Heart left ventricle (tissue), 16 donors: ENCODE measurements at regions not wholly inside any gene's neighbourhood (a gene's known extent, or its start where the extent isn't known, plus 50 kb on each side); places are given as distances from the start of the nearest gene placed in this dataset.

Source experiments
- ATAC-seq, 4 donors: fragments of 200-7000 bp; cut with Tn5 transposase; one replicate each; pipeline ENCODE4 v1.9.1; 2020 to 2022; ENCODE audit warnings: moderate library complexity in 4 of 4, mild to moderate bottlenecking in 3 of 4, moderate number of reproducible peaks in 1 of 4
- DNase-seq, 5 donors: peaks; one replicate each; pipeline ENCODE4 v3.0.0-alpha.2; 2020
- H3K27ac ChIP-seq, 12 donors: fragments of 200-600 bp; sonication (generic) in 4 of 12; one replicate each; pipeline versions ENCODE4 v1.5.0 to v1.8.0; 2016 to 2022; ENCODE audit warnings: mild to moderate bottlenecking in 2 of 12
- H3K27me3 ChIP-seq, 9 donors: fragments of 200-600 bp; sonication (generic) in 2 of 9; one replicate each; pipeline versions ENCODE4 v1.5.1 to v1.8.0; 2016 to 2022; ENCODE audit warnings: mild to moderate bottlenecking in 3 of 9
- H3K36me3 ChIP-seq, 9 donors: fragments of 200-600 bp; sonication (generic) in 2 of 9; one replicate each; pipeline versions ENCODE4 v1.5.0 to v1.8.0; 2018 to 2022; ENCODE audit warnings: mild to moderate bottlenecking in 2 of 9
- H3K4me1 ChIP-seq, 12 donors: fragments of 200-600 bp; sonication (generic) in 4 of 12; one replicate each; pipeline versions ENCODE4 v1.5.0 to v1.8.0; 2016 to 2022; ENCODE audit warnings: mild to moderate bottlenecking in 3 of 12
- H3K4me3 ChIP-seq, 12 donors: fragments of 200-600 bp; sonication (generic) in 4 of 12; one replicate each; pipeline versions ENCODE4 v1.5.0 to v1.8.0; 2017 to 2022; ENCODE audit warnings: mild to moderate bottlenecking in 9 of 12, moderate library complexity in 4 of 12
- H3K9me3 ChIP-seq, 12 donors: fragments of 200-600 bp; sonication (generic) in 4 of 12; one replicate each; pipeline versions ENCODE4 v1.5.0 to v1.8.0; 2016 to 2022; ENCODE audit warnings: mild to moderate bottlenecking in 1 of 12
- CTCF ChIP-seq, 12 donors: fragments of 200-600 bp; sonication (generic) in 4 of 12; IDR thresholded peaks; one replicate each; pipeline versions ENCODE4 v1.5.0 to v1.8.0; 2018 to 2022; ENCODE audit warnings: antibody characterized with exemption in 12 of 12, mild to moderate bottlenecking in 5 of 12
- POLR2A ChIP-seq, 2 donors: fragments of 450-650 bp; IDR thresholded peaks; one replicate each; pipeline ENCODE4 v1.6.1; 2017; ENCODE audit warnings: antibody characterized with exemption in 2 of 2, mild to moderate bottlenecking in 2 of 2, moderate library complexity in 2 of 2
- WGBS, 4 donors: extraction: QIAGEN DNeasy Blood & Tissue Kit in 2 of 4; methylation state at CpG; one replicate each; pipeline versions ENCODE4 v1.1.5 to v1.1.7; 2013 to 2018; 5-methylcytosine and 5-hydroxymethylcytosine counted together
- intact Hi-C, 10 donors: fragments of 100-400 bp; cut with DNase I; formaldehyde crosslinking; loops; one replicate each; pipeline versions ENCODE4 v1.11.1 to v1.14.2; 2022
- donor health status: ischemic (EF 13 %, LVEDD 7.1; RV severe dilation, severe dysfunction).
- donor health status: healthy with polysubstance abuse.
- donor health status: DM: no; HTN: yes; CAD: no.
- donor health status: DM: no; HTN: no; CAD: no.
- donor health status: ischemic (EF 25% LVEDD 6.9; RV normal size, moderate dysfunction).
- donor health status: ischemic (EF 25% LVEDD 5.7; RV mildly dilated, moderate dysfunction).
- donor health status: healthy.
- donor health status: DM: yes; HTN: yes; CAD: no.
- donor health status: ischemic (EF 35%, LVEDD 5.7; RV mildly dilated, moderate dysfunction).
- donor health status: nonischemic (EF 11% LVEDD 7.7; RV severe dilation, severe dysfunction).
- donor health status: DM: yes; HTN: yes; CAD: no.
- donor health status: PGD.
- donor health status: ischemic (EF 29% LVEDD 5.4; RV normal size, mild dysfunction).
- donor health status: nonischemic (EF 23%, LVEDD 6.1; RV moderate dilation, normal function).

- no peaks in the 10 kb centered on the region for H3K36me3 ChIP-seq
- no peak for ATAC-seq
- no peak for TF ChIP-seq CTCF (IDR thresholded peaks at IDR 0.05)
- no peak for TF ChIP-seq POLR2A (IDR thresholded peaks at IDR 0.05)
- no peak overlapping the region for H3K27ac ChIP-seq
- intact Hi-C loops: no loop called here
- no peak overlapping the region for H3K4me3 ChIP-seq
- 88 to 94% (median 89%) methylated on average over 6 of the region's 6 CpGs for WGBS, 4 donors
- no peaks in the 10 kb centered on the region for H3K4me1 ChIP-seq
- DNase-seq: no peak
- peaks cover 0 to 8% (median 0%) of the 10 kb centered on the region in 12 donors for H3K9me3 ChIP-seq
- no peaks in the 10 kb centered on the region for H3K27me3 ChIP-seq
These were observed 153.8 kb upstream of the SLC39A10 start for GRCh38 chr2:195503208-195503607.

DNA sequence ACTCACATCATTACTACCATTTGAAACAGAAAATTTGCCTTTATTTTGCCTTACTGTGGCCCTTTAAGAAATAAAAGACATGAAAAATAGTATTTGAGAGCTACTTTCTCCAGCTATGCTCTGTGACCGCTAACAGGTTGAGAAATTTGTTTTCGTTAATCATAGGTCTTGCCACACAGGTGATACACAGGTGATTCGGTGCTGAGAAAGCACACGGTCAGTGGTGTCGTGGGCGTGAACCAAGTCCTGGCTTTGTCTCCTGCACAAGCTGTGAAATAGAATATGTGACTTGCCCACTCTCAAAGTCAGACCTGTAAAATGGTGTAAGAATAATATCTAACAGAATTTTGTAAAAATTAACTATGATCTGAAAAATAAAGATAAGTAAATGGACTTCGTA is 155.3 kb upstream of the SLC39A10 start:
- intact Hi-C loops: no loop called here
- H3K27ac ChIP-seq: no peak overlapping the region
- no peak for ATAC-seq
- H3K9me3 ChIP-seq: peaks cover 0 to 1% (median 0%) of the 10 kb centered on the region in 12 donors
- H3K27me3 ChIP-seq: no peaks in the 10 kb centered on the region
- no peaks in the 10 kb centered on the region for H3K36me3 ChIP-seq
- no peak overlapping the region for H3K4me3 ChIP-seq
- no peak for DNase-seq
- no peaks in the 10 kb centered on the region for H3K4me1 ChIP-seq
- 90 to 95% (median 94%) methylated on average over 7 of the region's 7 CpGs for WGBS, 4 donors
- TF ChIP-seq CTCF (IDR thresholded peaks at IDR 0.05) (no peak), POLR2A (IDR thresholded peaks at IDR 0.05) (no peak)

- H3K27me3 ChIP-seq: no peaks in the 10 kb centered on the region
- no peaks in the 10 kb centered on the region for H3K9me3 ChIP-seq
- intact Hi-C loops: no loop called here
- TF ChIP-seq CTCF (IDR thresholded peaks at IDR 0.05): no peak
- TF ChIP-seq POLR2A (IDR thresholded peaks at IDR 0.05): no peak
- no peak overlapping the region for H3K27ac ChIP-seq
- H3K36me3 ChIP-seq: no peaks in the 10 kb centered on the region
- no peaks in the 10 kb centered on the region for H3K4me1 ChIP-seq
- ATAC-seq (no peak), DNase-seq (no peak)
- H3K4me3 ChIP-seq: no peak overlapping the region
- 79 to 85% (median 82%) methylated on average over 2 of the region's 2 CpGs for WGBS, 4 donors
These were observed 156.1 kb upstream of the SLC39A10 start for GRCh38 chr2:195500879-195501278.

- Histone ChIP-seq H3K27ac (no peak overlapping the region), H3K4me3 (no peak overlapping the region), H3K27me3 (no peaks in the 10 kb centered on the region), H3K4me1 (no peaks in the 10 kb centered on the region), H3K9me3 (no peaks in the 10 kb centered on the region), H3K36me3 (no peaks in the 10 kb centered on the region)
- no peak for DNase-seq
- 69 to 92% (median 90%) methylated on average over 3 of the region's 3 CpGs for WGBS, 4 donors
- no peak for ATAC-seq
- no peak for TF ChIP-seq CTCF (IDR thresholded peaks at IDR 0.05)
- no peak for TF ChIP-seq POLR2A (IDR thresholded peaks at IDR 0.05)
- intact Hi-C loops: loop anchor here in 5 of 10 donors (2.0 to 10.0 kb wide), 4 partner anchors 158 to 166 kb away; partner anchors contain the start of gene SLC39A10 (in 2 of the 5)
These were observed 158.1 kb upstream of the SLC39A10 start for GRCh38 chr2:195498839-195499490.
